MV-4-11 (cell line): ENCODE measurements at regions not wholly inside any gene's neighbourhood (a gene's known extent, or its start where the extent isn't known, plus 50 kb on each side); places are given as distances from the start of the nearest gene placed in this dataset.

Source experiments
- DNase-seq: peaks from one replicate; lab custom pipeline; 2025; lab: John Stamatoyannopoulos, UW

GRCh38 chr11:23953951-23954710 is 542.7 kb upstream of the LUZP2 start:
- DNase-seq, result no peak

- no peak for DNase-seq
These were observed 542.1 kb upstream of the LUZP2 start for GRCh38 chr11:23954730-23955129.

- DNase-seq, result no peak
These were observed 540.3 kb upstream of the LUZP2 start for GRCh38 chr11:23956586-23956985.

- no peak for DNase-seq
These were observed 539.5 kb upstream of the LUZP2 start for GRCh38 chr11:23957314-23957713.

GRCh38 chr11:23959462-23959861 is 537.4 kb upstream of the LUZP2 start:
- no peak for DNase-seq

- DNase-seq, result no peak
These were observed 535.1 kb upstream of the LUZP2 start for GRCh38 chr11:23961503-23962338.

- no peak for DNase-seq
These were observed 523.6 kb upstream of the LUZP2 start for GRCh38 chr11:23973244-23973643.

- no peak for DNase-seq
These were observed 522.8 kb upstream of the LUZP2 start for GRCh38 chr11:23974051-23974450.

GRCh38 chr11:23974601-23975000 is 522.3 kb upstream of the LUZP2 start:
- no peak for DNase-seq

GRCh38 chr11:23976426-23976825 is 520.4 kb upstream of the LUZP2 start:
- no peak for DNase-seq

GRCh38 chr11:23976841-23977271 is 520.0 kb upstream of the LUZP2 start:
- DNase-seq, result no peak

- DNase-seq, result no peak
These were observed 508.4 kb upstream of the LUZP2 start for GRCh38 chr11:23988381-23989006.

- no peak for DNase-seq
These were observed 506.3 kb upstream of the LUZP2 start for GRCh38 chr11:23990346-23991164.

- DNase-seq, result no peak
These were observed 505.7 kb upstream of the LUZP2 start for GRCh38 chr11:23991165-23991539.

- DNase-seq, result no peak
These were observed 501.0 kb upstream of the LUZP2 start for GRCh38 chr11:23995891-23996290.

- DNase-seq, result no peak
These were observed 499.5 kb upstream of the LUZP2 start for GRCh38 chr11:23997356-23997755.

GRCh38 chr11:24005202-24005876 is 491.5 kb upstream of the LUZP2 start:
- DNase-seq, result no peak

GRCh38 chr11:24043842-24044241 is 453.0 kb upstream of the LUZP2 start:
- no peak for DNase-seq

GRCh38 chr11:24046731-24047130 is 450.1 kb upstream of the LUZP2 start:
- no peak for DNase-seq

GRCh38 chr11:24056051-24056450 is 440.8 kb upstream of the LUZP2 start:
- no peak for DNase-seq

- no peak for DNase-seq
These were observed 436.7 kb upstream of the LUZP2 start for GRCh38 chr11:24060125-24060524.
